SW480 (cell line): ENCODE measurements at regions not wholly inside any gene's neighbourhood (a gene's known extent, or its start where the extent isn't known, plus 50 kb on each side); places are given as distances from the start of the nearest gene placed in this dataset.

Experiments used
- DNase-seq: peaks from one replicate; pipeline ENCODE4 v3.0.0-alpha.2; 2016; ENCODE audit warnings: low spot score

DNA sequence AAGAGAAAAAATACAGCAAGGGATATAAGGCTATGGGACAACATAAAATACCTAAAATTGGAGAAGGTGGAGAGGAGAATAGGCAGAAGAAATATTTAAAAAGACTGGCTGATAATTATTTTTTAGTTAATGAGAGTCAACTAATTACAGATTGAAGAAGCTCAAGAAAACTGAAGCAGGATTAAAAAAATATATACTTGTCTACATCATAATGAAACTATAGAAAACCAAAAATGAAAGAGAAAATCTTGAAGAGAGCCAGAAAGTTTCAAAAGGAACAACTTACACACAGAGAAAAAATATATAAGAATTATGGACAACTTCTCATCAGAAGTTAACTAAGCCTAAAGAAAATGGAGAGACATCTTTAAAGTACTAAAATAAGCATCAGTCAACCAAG is 62.9 kb upstream of the APCDD1 start:
- DNase-seq: no peak

- DNase-seq: no peak
Observed at GRCh38 chr18:10397004-10397403, 57.4 kb upstream of the APCDD1 start.

DNA sequence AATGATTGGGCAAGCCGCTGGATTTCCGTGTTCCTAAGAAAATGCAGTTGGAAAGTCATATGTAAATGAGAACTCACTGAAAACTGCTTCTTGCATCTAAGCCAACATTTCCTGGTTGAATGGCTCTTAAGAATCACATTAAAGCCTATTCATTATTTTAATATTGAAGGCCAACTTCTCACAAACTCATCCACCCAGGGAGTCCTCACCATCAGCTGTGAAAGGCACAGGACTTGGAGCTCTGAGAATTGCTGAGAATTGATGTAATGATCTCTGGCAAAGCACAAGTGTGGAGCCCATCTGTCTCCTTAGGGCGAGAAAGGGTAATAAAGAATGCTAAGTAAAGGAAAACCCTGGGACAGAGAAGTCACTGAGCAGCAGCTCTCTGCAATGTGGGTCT is 55.9 kb upstream of the APCDD1 start:
- no peak for DNase-seq

GRCh38 chr18:10399465-10399864 is 55.0 kb upstream of the APCDD1 start:
- DNase-seq: no peak

DNA sequence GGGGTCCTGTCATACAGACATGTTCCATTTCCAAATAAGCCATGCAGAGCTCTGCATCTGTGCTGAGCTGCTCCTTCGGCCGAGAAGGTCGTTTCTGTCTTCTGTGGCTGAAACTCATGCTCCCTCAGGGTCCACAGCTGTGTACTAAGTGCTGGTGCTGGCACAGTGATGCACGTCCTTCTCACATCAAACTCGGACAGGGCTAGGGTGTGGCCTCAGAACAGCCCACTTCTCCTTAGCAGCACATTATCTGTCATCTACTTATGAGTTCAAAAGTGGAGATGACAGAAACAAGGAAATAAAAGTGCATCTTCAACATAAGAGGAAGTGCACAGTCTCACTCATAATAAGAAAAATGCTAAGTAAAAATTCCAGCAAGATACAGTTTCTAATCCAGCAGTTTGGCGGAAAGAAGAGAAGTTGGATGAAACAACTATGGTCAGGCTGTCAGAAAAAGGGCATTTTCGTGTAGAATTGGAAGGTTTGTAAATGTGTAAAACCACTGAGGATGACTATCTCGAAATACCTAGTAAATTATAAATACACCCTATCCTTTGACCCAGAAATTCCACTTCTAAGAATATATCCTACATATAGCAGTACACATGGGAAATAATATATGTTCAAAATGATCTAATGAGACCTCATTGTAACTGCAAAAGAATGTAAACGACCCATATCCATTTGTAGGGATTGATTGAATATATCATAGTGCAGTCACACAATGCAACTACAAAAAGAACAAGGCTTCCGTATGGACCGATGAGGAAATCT is 53.7 kb upstream of the APCDD1 start:
- no peak for DNase-seq

- DNase-seq: no peak
Observed at GRCh38 chr18:10401521-10401920, 52.9 kb upstream of the APCDD1 start.

- DNase-seq: no peak
Observed at GRCh38 chr18:10401930-10402329, 52.5 kb upstream of the APCDD1 start.

DNA sequence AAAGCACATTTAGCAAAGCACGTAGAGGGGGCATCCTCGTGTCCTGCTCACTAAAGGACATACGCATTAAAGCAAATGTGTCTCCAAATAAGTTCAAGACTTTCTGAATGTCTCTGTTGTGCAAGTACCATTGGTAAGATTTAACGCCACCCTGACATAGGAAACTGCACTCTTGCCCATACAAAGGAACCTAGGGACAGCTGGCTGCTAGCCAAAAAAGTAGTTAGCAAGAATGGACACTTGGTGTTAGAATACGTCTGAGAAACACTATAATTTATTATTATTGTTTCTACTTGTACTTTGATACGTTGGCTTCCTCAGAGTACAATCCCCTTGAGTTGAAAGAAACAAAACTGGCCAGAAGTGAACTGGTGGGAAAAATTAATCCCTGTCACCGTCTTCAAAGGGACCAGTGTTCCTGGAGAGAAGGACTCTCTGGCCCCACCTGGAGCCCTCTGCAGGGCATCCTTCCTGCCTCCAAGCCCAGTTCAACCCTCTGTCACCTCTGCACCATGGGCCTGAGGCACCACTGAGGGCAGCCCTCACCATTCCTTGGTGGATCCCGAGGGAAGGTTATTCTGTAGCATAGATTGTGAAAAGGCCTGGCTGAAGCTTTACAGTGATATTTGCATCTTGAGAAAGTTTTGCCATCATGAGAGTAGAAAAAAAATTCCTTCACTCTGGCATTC is 51.4 kb upstream of the APCDD1 start:
- no peak for DNase-seq

DNA sequence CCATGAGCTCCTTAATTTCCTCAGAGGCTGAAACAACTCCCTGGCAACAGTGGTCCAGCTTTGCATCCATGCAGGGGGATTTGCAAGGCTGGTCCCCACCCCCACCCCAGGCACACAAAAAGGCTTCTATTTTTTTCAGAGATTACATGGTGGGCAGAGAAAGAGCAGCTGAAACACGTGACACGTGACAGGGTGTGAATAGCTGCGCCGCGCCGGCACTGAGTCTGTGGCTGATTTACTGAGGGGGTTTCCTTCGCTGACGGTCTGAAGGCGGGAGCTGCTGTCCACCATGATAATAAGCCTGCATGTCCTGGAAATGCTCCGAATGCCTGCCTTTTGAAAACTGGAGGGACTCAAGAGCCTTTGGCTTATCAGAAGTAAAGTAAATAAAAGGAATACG is 50.7 kb upstream of the APCDD1 start:
- DNase-seq: no peak

DNA sequence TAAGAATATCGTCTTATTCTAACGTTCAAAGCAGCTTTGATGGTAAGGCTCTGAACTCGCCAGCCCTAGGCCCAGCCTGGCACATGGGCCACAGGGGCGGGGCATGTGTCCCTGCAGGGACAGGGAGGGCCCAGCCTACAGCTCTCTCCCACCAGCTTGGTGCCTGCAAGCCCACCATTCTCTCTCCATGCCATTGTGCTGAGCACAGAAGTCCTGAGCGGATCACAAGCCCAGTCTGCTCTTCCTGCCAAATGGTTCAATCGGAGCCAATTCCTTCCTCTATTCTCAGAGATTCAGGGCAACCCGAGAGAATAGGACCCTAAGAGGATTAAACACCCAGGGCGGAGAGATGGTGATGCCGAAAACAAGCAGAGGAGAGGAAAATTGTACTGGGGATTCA is 50.3 kb upstream of the APCDD1 start:
- no peak for DNase-seq
